Esophagus (tissue), 2 donors: ENCODE measurements at regions not wholly inside any gene's neighbourhood (a gene's known extent, or its start where the extent isn't known, plus 50 kb on each side); places are given as distances from the start of the nearest gene placed in this dataset.

Experiments used
- H3K27ac ChIP-seq, 2 donors: one replicate each; pipeline ENCODE4 v1.5.1; 2013; ENCODE audit warnings: low read depth in 2 of 2, mild to moderate bottlenecking in 2 of 2, inconsistent platforms in 1 of 2, low read length in 1 of 2, moderate library complexity in 1 of 2
- H3K27me3 ChIP-seq, 2 donors: one replicate each; pipeline ENCODE4 v1.6.1; 2013; ENCODE audit warnings: low read length in 2 of 2, control low read depth in 1 of 2, mild to moderate bottlenecking in 1 of 2; ENCODE audit not compliant: insufficient read depth in 2 of 2, control insufficient read depth in 1 of 2
- H3K36me3 ChIP-seq, 2 donors: one replicate each; pipeline ENCODE4 v1.6.1; 2013; ENCODE audit warnings: low read length in 1 of 2; ENCODE audit not compliant: control insufficient read depth in 2 of 2, insufficient read depth in 2 of 2
- H3K4me1 ChIP-seq, 2 donors: one replicate each; pipeline ENCODE4 v1.6.1; 2013; ENCODE audit warnings: low read length in 1 of 2; ENCODE audit not compliant: control insufficient read depth in 2 of 2, insufficient read depth in 2 of 2
- H3K4me3 ChIP-seq, 2 donors: one replicate each; pipeline ENCODE4 v1.5.1; 2013; ENCODE audit warnings: low read length in 2 of 2, mild to moderate bottlenecking in 2 of 2, low read depth in 1 of 2, moderate library complexity in 1 of 2
- H3K9me3 ChIP-seq, 2 donors: one replicate each; pipeline ENCODE4 v1.6.1; 2013; ENCODE audit warnings: mild to moderate bottlenecking in 2 of 2, low read depth in 1 of 2, low read length in 1 of 2, moderate library complexity in 1 of 2; ENCODE audit not compliant: control insufficient read depth in 2 of 2, insufficient read depth in 1 of 2
- WGBS, 2 donors: extraction: QIAGEN DNeasy Blood & Tissue Kit; methylation state at CpG; one replicate each; pipeline ENCODE4 v1.1.7; 2013; 5-methylcytosine and 5-hydroxymethylcytosine counted together
- donor health status: healthy with polysubstance abuse.
- donor health status: Bipolar disorder and iron deficiency.

DNA sequence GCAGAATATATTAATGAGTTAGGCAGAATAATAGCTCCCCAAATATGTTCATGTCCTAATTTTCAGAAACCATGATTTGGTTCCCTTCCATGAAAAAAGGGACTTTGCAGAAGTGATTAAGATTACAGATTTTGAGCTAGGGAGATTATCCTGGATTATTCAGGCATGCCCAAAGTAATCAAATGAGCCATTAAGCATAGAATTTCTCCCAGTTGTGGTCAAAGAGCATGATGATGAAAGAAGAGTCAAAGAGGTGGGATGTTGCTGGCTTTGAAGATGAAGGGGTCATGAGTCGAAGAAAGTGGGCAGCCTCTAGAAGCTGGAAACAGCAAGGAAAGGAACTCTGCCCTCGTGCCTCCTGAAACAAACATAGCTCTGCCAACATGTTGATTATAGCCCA is 254.2 kb upstream of the CDIN1 start:
- Histone ChIP-seq H3K27ac (no peak overlapping the region), H3K4me3 (no peak overlapping the region), H3K4me1 (no peaks in the 10 kb centered on the region), H3K36me3 (no peaks in the 10 kb centered on the region), H3K9me3 (peaks cover 0 to 3% of the 10 kb centered on the region in 2 donors), H3K27me3 (no peaks in the 10 kb centered on the region)
- 77 to 80% methylated on average over 2 of the region's 2 CpGs for WGBS, 2 donors

DNA sequence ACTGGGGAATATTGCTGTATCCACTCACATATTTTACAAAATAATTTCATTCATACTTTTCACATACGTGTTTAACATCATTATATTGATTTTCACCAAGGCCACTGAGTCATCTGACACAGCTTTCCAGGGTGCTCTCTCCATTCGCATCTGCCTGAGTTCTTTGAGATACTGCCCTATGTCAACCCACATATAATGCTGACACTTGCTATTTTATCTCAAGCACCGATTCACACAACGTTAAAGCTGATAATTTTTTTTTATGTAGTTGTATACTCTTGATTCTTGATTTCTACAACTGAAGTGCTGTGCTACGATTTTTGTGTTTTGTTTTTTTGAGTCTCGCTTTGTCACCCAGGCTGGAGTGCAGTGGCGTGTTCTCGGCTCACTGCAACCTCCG is 249.8 kb upstream of the CDIN1 start:
- Histone ChIP-seq H3K36me3 (no peaks in the 10 kb centered on the region), H3K4me3 (no peak overlapping the region), H3K9me3 (peaks cover 0 to 3% of the 10 kb centered on the region in 2 donors), H3K27ac (no peak overlapping the region), H3K27me3 (no peaks in the 10 kb centered on the region), H3K4me1 (no peaks in the 10 kb centered on the region)
- WGBS, 2 donors: 92 to 95% methylated on average over 9 of the region's 9 CpGs

DNA sequence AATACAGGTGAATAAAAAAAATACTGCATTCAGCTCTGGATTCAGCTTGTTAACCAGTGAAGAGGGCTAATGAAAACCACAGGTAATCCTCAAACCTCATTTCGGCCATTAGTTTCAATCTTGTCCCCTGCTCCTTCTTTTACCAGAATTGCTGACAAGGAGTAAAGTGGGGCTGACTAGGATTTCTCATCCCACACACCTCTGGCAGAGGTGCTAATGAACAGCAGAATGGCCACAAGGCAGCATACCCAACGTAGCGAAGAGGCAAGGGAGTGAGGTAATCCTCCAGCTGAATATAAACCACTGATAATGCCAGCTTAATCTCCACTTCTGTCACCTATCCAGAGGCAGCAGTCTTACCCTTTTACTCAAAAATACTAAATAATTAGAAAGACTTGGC is 248.8 kb upstream of the CDIN1 start:
- no peaks in the 10 kb centered on the region for H3K27me3 ChIP-seq
- H3K4me1 ChIP-seq: no peaks in the 10 kb centered on the region
- H3K9me3 ChIP-seq: peaks cover 0 to 3% of the 10 kb centered on the region in 2 donors
- H3K36me3 ChIP-seq: no peaks in the 10 kb centered on the region
- no peak overlapping the region for H3K27ac ChIP-seq
- H3K4me3 ChIP-seq: no peak overlapping the region
- WGBS, 2 donors: 72 to 77% methylated on average over 3 of the region's 3 CpGs

DNA sequence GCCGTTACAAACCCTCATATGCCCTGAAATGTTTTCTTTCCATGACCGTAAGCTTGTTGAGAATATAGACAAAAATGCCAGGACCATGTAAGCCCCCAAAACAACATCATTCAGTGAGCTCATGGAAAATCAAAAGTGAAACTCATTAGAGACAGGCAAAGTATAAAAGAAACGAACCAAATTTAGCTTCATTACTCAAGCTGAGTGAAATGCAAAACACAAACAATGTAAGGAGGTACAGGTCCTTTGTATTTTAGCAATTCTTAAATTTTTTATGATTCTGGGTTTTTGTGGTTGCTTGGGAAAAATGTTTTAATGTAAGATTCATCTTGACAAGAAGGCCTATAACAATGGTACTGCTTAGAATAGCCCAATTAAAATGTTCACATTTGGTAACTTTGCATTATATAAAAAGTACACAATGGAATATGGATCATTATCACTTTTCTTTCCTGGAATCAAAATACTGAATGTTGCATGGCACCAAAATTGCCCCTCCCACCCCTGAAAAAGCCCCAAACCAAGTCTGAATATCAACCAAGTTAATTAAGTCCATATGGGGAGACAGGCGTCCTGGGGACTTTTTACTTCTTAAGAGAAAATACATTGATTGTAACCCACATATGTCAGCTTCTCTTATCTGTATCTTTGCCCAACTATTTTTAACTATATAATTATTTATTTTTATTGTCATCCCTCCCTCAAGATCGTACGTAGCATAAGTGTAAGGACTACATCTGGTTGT is 247.7 kb upstream of the CDIN1 start:
- H3K4me3 ChIP-seq: no peak overlapping the region
- 71 to 73% methylated on average over 6 of the region's 6 CpGs for WGBS, 2 donors
- no peak overlapping the region for H3K27ac ChIP-seq
- H3K27me3 ChIP-seq: no peaks in the 10 kb centered on the region
- no peaks in the 10 kb centered on the region for H3K4me1 ChIP-seq
- H3K36me3 ChIP-seq: no peaks in the 10 kb centered on the region
- H3K9me3 ChIP-seq: peaks cover 0 to 3% of the 10 kb centered on the region in 2 donors

DNA sequence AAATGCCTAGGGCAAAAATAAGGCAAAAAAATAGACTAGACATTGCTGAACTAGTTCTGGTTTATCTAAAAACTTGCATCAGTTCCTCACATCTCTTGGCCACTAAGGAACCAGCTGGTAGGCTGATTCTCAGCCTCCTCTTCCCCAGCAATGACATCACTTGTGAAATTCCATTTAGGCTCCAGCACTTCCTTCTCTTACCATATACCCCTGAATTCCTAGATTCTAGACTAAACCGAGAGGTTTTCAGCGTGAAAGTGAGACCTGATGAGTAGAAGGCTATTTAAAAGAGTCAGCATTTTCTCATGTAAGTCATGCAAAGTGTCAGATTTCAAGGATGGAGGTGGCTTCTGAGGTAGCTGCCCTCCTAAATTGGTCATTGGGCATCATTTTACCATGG is 247.1 kb upstream of the CDIN1 start:
- no peaks in the 10 kb centered on the region for H3K4me1 ChIP-seq
- no peaks in the 10 kb centered on the region for H3K36me3 ChIP-seq
- H3K4me3 ChIP-seq: no peak overlapping the region
- WGBS, 2 donors: 70 to 87% methylated on average over 2 of the region's 2 CpGs
- H3K27ac ChIP-seq: no peak overlapping the region
- peaks cover 0 to 3% of the 10 kb centered on the region in 2 donors for H3K9me3 ChIP-seq
- H3K27me3 ChIP-seq: no peaks in the 10 kb centered on the region

DNA sequence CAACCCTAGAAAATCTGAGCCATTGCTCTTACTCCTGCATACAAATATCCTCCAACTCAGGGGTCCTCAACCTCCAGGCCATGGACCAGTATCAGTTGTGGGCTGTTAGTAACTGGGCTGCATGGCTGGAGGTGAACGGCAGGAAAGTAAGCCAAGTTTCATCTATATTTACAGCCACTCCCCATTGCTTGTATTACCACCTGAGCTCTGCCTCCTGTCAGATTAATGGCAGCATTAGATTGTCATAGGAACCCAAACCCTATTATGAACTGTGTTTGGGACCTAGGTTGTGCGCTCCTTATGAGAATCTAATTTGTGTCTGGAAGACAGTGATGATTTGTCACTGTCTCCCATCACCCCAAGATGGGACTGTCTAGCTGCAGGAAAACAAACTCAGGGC is 246.5 kb upstream of the CDIN1 start:
- 96% methylated on average over 2 of the region's 2 CpGs for WGBS, 2 donors
- H3K36me3 ChIP-seq: no peaks in the 10 kb centered on the region
- H3K9me3 ChIP-seq: peaks cover 0 to 3% of the 10 kb centered on the region in 2 donors
- H3K27me3 ChIP-seq: no peaks in the 10 kb centered on the region
- H3K4me3 ChIP-seq: no peak overlapping the region
- no peak overlapping the region for H3K27ac ChIP-seq
- no peaks in the 10 kb centered on the region for H3K4me1 ChIP-seq

DNA sequence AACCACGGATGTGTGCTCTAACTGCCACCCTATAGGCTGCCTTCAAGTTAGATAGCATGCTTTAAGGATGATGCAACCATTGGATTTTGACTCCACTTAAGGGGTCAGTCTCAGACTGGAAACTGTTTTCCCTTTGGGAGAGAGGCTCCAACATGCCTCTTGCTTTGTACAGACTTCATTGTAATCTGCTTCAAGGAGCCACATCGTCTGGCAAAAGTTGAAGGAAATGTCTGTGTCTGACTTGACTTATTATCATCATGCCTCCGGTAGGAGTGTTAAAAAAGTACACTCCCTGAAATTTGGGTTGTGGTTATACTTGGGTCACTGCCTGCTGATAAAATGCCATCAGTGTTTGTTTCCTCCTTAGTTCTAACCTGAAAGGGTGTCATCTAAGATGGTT is 245.4 kb upstream of the CDIN1 start:
- Histone ChIP-seq H3K36me3 (no peaks in the 10 kb centered on the region), H3K27me3 (no peaks in the 10 kb centered on the region), H3K9me3 (no peaks in the 10 kb centered on the region), H3K4me1 (no peaks in the 10 kb centered on the region), H3K27ac (no peak overlapping the region), H3K4me3 (no peak overlapping the region)
- 24 to 32% methylated on average over 3 of the region's 3 CpGs for WGBS, 2 donors

DNA sequence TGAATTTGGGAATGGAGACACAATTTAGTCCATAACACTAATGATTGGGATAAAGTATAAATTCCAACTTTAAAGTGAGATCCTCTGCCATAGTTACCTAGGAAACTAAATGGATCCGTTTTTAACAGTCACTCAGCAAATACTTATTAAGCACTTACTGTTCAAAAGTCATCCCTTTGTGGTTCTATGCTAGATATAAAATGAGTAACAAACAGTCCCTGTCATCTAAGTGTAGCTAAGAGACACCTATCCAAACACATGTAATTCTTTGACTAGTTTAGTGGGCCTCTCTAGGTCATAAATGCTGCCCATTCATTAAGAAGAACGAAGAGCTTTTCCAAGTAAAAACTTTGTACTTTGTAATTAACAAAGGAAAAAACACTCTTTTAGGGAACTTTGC is 244.2 kb upstream of the CDIN1 start:
- no peaks in the 10 kb centered on the region for H3K27me3 ChIP-seq
- WGBS, 2 donors: 78 to 81% methylated on average over 2 of the region's 2 CpGs

DNA sequence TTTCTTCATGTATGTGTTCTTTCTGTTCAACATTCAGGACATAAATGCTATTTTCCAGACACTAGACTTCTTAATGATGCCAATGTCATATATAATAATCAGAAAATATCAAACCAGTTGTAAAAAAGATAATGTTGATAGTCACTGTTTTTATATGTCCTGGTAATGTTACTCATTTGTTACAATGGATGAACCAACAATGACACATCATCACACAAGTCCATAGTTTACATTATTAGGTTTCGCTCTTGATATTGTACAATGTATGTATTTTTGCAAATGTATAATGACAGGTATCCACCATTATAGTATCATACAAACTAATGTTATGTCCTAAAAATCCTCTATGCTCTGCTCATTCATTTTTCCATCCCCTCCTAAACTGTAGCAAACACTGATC is 243.8 kb upstream of the CDIN1 start:
- Histone ChIP-seq H3K27me3 (no peaks in the 10 kb centered on the region), H3K4me3 (no peak overlapping the region), H3K27ac (no peak overlapping the region), H3K36me3 (no peaks in the 10 kb centered on the region), H3K4me1 (no peaks in the 10 kb centered on the region), H3K9me3 (no peaks in the 10 kb centered on the region)
- 99 to 100% methylated on average over 1 of the region's 1 CpG for WGBS, 2 donors

More for the DNA sequence above, 244.2 kb upstream of the CDIN1 start:
- Histone ChIP-seq H3K9me3 (no peaks in the 10 kb centered on the region), H3K4me3 (no peak overlapping the region), H3K36me3 (no peaks in the 10 kb centered on the region), H3K4me1 (no peaks in the 10 kb centered on the region), H3K27ac (no peak overlapping the region)

DNA sequence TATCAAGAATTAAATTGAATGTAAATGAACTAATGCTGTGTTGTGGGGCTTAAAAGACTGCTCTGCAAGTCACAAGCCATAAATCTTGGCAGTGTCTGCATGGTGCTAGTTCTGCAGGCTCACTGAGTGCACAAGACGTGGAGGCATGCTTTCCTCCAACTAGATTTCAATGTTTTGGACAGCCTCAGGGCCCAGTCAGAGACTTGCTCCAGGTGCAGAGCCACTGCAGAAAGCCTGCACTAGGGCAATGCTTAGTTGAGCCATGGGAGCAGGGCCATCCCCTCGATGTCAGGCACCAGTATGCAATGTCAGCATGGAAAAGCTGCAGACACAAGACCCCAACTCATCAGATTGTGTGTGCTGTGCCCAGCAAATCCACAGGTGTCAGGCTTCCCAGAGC is 234.5 kb upstream of the CDIN1 start:
- Histone ChIP-seq H3K27me3 (no peaks in the 10 kb centered on the region), H3K4me3 (no peak overlapping the region), H3K27ac (no peak overlapping the region), H3K36me3 (no peaks in the 10 kb centered on the region), H3K4me1 (no peaks in the 10 kb centered on the region), H3K9me3 (no peaks in the 10 kb centered on the region)
- 61 to 76% methylated on average over 2 of the region's 2 CpGs for WGBS, 2 donors
